Spleen (tissue), 11 donors: ENCODE measurements at regions not wholly inside any gene's neighbourhood (a gene's known extent, or its start where the extent isn't known, plus 50 kb on each side); places are given as distances from the start of the nearest gene placed in this dataset.

Experiments used
- DNase-seq: peaks from one replicate; pipeline ENCODE4 v3.0.0-alpha.2; 2020
- H3K27ac ChIP-seq, 8 donors: fragments of 200-600 bp; sonication (generic) in 7 of 8; 1 replicate in 4 of 8; 2 replicates in 4 of 8; pipeline versions ENCODE4 v1.5.0 to v1.8.0; 2016 to 2021; ENCODE audit warnings: inconsistent platforms in 4 of 8, mild to moderate bottlenecking in 4 of 8, moderate library complexity in 1 of 8
- H3K27me3 ChIP-seq, 7 donors: fragments of 200-600 bp; sonication (generic) in 6 of 7; replicated peaks in 1 of 7; 1 replicate in 4 of 7; 2 replicates in 3 of 7; pipeline versions ENCODE4 v1.5.0 to v1.8.0; 2016 to 2021; ENCODE audit warnings: inconsistent platforms in 3 of 7, mild to moderate bottlenecking in 1 of 7
- H3K36me3 ChIP-seq, 6 donors: fragments of 200-600 bp; sonication (generic) in 5 of 6; 1 replicate in 4 of 6; 2 replicates in 2 of 6; pipeline versions ENCODE4 v1.5.0 to v1.8.0; 2016 to 2021; ENCODE audit warnings: inconsistent platforms in 2 of 6
- H3K4me1 ChIP-seq, 6 donors: fragments of 200-600 bp; sonication (generic) in 5 of 6; 1 replicate in 3 of 6; 2 replicates in 3 of 6; pipeline versions ENCODE4 v1.5.0 to v1.8.0; 2016 to 2021; ENCODE audit warnings: inconsistent platforms in 3 of 6
- H3K4me3 ChIP-seq, 8 donors: fragments of 200-600 bp; sonication (generic) in 7 of 8; 1 replicate in 4 of 8; 2 replicates in 4 of 8; pipeline versions ENCODE4 v1.5.0 to v1.8.0; 2016 to 2021; ENCODE audit warnings: inconsistent platforms in 4 of 8, mild to moderate bottlenecking in 4 of 8, moderate library complexity in 2 of 8
- H3K9me3 ChIP-seq, 8 donors: fragments of 200-600 bp; sonication (generic) in 7 of 8; 1 replicate in 4 of 8; 2 replicates in 4 of 8; pipeline versions ENCODE4 v1.5.0 to v1.8.0; 2016 to 2021; ENCODE audit warnings: inconsistent platforms in 4 of 8
- POLR2A ChIP-seq, 3 donors: fragments of 450-650 bp; IDR thresholded peaks; one replicate each; pipeline ENCODE4 v1.5.1; 2017; ENCODE audit warnings: antibody characterized with exemption in 3 of 3, mild to moderate bottlenecking in 1 of 3
- POLR2AphosphoS5 ChIP-seq, 3 donors: sonication (generic); formaldehyde crosslinking; IDR thresholded peaks; one replicate each; pipeline ENCODE4 v1.5.1; 2017; ENCODE audit warnings: antibody characterized with exemption in 3 of 3
- WGBS, 5 donors: extraction: QIAGEN DNeasy Blood & Tissue Kit in 3 of 5; methylation state at CpG; one replicate each; pipeline versions ENCODE4 v1.1.5 to v1.1.7; 2013 to 2018; 5-methylcytosine and 5-hydroxymethylcytosine counted together
- intact Hi-C: fragments of 100-400 bp; cut with DNase I; formaldehyde crosslinking; loops from one replicate; pipeline ENCODE4 v1.15.0; 2023; ENCODE audit warnings: low total_unique reads
- TF ChIP-seq, protein P1 (sequence below), 11 experiments: fragments of 200-600 bp in 7 of 11; fragments of 450-650 bp in 4 of 11; sonication (generic) in 4 of 11; IDR thresholded peaks in 8 of 11; conservative IDR thresholded peaks in 3 of 11; 1 replicate in 7 of 11; 2 replicates in 4 of 11; pipeline versions ENCODE4 v1.4.0 to v1.8.0; 2016 to 2021; ENCODE audit warnings: antibody characterized with exemption in 11 of 11, inconsistent platforms in 4 of 11, mild to moderate bottlenecking in 1 of 11
- donor health status: healthy with polysubstance abuse.
- donor health status: DM: no; HTN: no; CAD: no; lungs with moderate emphysema.
- donor health status: DM: no; HTN: no; CAD: no.
- donor health status: Bipolar disorder and iron deficiency.
- donor health status: healthy.
- donor health status: DM: no; HTN: no; CAD: no.
- donor health status: DM: yes; HTN: yes; CAD: no.

DNA sequence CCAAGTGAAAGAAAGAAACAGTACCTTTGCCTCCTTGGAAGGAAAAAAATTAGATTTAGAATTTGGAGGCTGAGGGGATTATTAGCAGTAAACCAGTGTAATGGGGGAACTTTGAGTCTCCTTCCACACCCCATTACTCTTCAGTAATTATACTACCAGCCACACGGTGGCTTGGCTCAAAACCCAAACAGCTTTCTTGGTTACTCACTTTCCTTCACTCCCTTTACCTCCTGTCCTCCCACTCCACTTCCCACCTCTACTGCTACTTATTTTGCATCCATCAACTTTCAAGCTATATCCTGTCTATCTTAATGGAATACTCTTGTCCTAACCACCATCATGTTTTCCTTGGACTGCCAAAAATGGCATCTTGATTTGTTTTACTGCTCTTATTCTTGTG, 310.6 kb upstream of the AADAT start:
- Histone ChIP-seq H3K36me3 (no peaks in the 10 kb centered on the region), H3K9me3 (peaks cover 0 to 14% (median 0%) of the 10 kb centered on the region in 8 donors), H3K4me3 (no peak overlapping the region), H3K27me3 (no peaks in the 10 kb centered on the region), H3K27ac (no peak overlapping the region), H3K4me1 (no peaks in the 10 kb centered on the region)
- 18 to 57% (median 37%) methylated on average over 1 of the region's 1 CpG for WGBS, 5 donors
- TF ChIP-seq POLR2AphosphoS5 (IDR thresholded peaks at IDR 0.05) (no peak), POLR2A (IDR thresholded peaks at IDR 0.05) (no peak)
- TF ChIP-seq, protein P1, sequence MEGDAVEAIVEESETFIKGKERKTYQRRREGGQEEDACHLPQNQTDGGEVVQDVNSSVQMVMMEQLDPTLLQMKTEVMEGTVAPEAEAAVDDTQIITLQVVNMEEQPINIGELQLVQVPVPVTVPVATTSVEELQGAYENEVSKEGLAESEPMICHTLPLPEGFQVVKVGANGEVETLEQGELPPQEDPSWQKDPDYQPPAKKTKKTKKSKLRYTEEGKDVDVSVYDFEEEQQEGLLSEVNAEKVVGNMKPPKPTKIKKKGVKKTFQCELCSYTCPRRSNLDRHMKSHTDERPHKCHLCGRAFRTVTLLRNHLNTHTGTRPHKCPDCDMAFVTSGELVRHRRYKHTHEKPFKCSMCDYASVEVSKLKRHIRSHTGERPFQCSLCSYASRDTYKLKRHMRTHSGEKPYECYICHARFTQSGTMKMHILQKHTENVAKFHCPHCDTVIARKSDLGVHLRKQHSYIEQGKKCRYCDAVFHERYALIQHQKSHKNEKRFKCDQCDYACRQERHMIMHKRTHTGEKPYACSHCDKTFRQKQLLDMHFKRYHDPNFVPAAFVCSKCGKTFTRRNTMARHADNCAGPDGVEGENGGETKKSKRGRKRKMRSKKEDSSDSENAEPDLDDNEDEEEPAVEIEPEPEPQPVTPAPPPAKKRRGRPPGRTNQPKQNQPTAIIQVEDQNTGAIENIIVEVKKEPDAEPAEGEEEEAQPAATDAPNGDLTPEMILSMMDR (IDR thresholded peaks at IDR 0.05 in 8 of 11, conservative IDR thresholded peaks at IDR 0.05 in 3 of 11), result no peak
- DNase-seq, result no peak
- intact Hi-C loops, result no loop called here

DNA sequence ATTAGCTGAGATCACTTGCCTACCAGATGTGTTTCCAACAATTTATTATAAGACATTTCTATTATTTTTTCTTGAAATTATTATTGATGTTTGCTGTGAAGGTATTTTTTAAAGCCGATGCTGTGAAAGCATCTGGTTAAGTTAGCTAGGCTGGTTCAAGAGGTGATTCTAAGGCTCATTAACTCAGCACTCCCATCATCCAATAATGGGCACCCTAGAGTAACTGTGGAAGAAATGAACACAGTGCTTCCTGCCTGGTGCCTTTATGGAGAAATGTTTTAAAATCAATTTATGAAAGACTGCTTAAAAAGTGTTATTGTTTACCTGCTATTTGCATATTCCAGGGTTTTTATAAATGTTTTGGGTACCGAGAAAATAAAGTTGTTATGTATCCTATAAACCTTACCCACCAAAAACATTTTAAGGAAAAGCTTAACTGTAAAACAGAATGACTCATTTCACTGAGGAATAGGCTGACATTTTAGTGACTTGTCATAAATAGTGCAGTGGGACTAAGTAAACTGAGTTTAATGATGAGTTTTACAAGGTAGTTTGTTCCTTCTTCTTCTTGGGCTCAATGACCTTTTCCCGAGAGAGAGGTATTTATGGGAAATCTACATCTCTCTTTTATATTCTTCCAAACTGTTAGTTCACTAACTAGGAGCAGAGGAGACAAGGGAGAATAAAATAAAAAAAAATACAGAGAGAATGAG, 310.0 kb upstream of the AADAT start:
- intact Hi-C loops, result no loop called here

DNA sequence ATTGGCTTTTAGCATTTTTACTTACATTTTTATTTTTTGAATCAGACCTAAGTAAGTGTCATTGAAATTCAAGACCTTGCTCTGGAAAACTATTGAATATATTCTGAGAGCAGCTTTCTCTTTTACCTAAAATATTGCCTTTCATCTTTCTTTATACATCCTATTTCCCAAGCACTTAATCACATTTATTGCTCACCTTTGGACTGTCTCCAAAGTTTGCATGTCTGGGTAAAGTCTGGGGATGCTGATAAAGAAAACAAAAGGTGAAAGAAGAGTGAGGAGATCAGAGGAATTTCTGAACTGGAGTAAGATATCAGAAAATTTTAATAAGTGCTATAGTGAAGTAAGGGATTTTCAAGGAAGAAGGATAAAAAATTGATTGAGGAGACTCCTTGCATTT, 308.5 kb upstream of the AADAT start:
- DNase-seq, result no peak
- Histone ChIP-seq H3K27me3 (no peaks in the 10 kb centered on the region), H3K9me3 (peaks cover 0 to 3% (median 0%) of the 10 kb centered on the region in 8 donors), H3K4me1 (no peaks in the 10 kb centered on the region), H3K4me3 (no peak overlapping the region), H3K27ac (no peak overlapping the region), H3K36me3 (no peaks in the 10 kb centered on the region)
- intact Hi-C loops, result no loop called here
- TF ChIP-seq POLR2A (IDR thresholded peaks at IDR 0.05) (no peak), POLR2AphosphoS5 (IDR thresholded peaks at IDR 0.05) (no peak)
- TF ChIP-seq, protein P1 (IDR thresholded peaks at IDR 0.05 in 8 of 11, conservative IDR thresholded peaks at IDR 0.05 in 3 of 11), result no peak

More for the DNA sequence above, 310.0 kb upstream of the AADAT start:
- DNase-seq, result no peak
- H3K27ac ChIP-seq, result no peak overlapping the region
- H3K4me1 ChIP-seq, result no peaks in the 10 kb centered on the region
- H3K9me3 ChIP-seq, result peaks cover 0 to 14% (median 0%) of the 10 kb centered on the region in 8 donors
- H3K4me3 ChIP-seq, result no peak overlapping the region
- 82 to 91% (median 86%) methylated on average over 3 of the region's 3 CpGs for WGBS, 5 donors
- no peaks in the 10 kb centered on the region for H3K27me3 ChIP-seq
- TF ChIP-seq POLR2A (IDR thresholded peaks at IDR 0.05) (no peak), POLR2AphosphoS5 (IDR thresholded peaks at IDR 0.05) (no peak)
- TF ChIP-seq, protein P1 (IDR thresholded peaks at IDR 0.05 in 8 of 11, conservative IDR thresholded peaks at IDR 0.05 in 3 of 11), result no peak
- no peaks in the 10 kb centered on the region for H3K36me3 ChIP-seq

DNA sequence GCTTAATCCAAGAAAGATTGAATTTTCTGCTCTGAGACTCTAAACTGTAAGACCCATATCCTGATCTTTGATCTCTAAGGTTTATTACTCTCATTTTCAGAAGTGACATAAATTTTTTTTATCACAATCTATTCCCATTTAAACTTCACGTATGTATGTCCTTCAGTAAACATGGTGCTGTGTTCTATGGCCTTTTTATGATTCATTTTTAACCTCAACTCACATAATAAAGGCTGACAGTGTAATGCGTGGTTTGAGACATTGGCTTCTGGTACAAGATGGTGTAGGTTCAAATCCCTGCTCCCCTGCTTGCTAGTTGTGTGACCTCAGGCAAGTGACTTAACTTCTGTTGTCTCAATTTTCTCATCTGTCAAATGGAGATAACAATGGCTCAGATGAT, 306.0 kb upstream of the AADAT start:
- intact Hi-C loops, result no loop called here
- H3K27ac ChIP-seq, result no peak overlapping the region
- DNase-seq, result no peak
- 82 to 89% (median 85%) methylated on average over 2 of the region's 2 CpGs for WGBS, 5 donors
- no peak overlapping the region for H3K4me3 ChIP-seq
- no peaks in the 10 kb centered on the region for H3K27me3 ChIP-seq
- H3K9me3 ChIP-seq, result no peaks in the 10 kb centered on the region
- no peaks in the 10 kb centered on the region for H3K36me3 ChIP-seq
- H3K4me1 ChIP-seq, result no peaks in the 10 kb centered on the region
- TF ChIP-seq POLR2A (IDR thresholded peaks at IDR 0.05), result no peak
- TF ChIP-seq POLR2AphosphoS5 (IDR thresholded peaks at IDR 0.05), result no peak
- TF ChIP-seq, protein P1 (IDR thresholded peaks at IDR 0.05 in 8 of 11, conservative IDR thresholded peaks at IDR 0.05 in 3 of 11), result no peak
